ENCODE measurements at regions not wholly inside any gene's neighbourhood (a gene's known extent, or its start where the extent isn't known, plus 50 kb on each side); places are given as distances from the start of the nearest gene placed in this dataset.

DNA sequence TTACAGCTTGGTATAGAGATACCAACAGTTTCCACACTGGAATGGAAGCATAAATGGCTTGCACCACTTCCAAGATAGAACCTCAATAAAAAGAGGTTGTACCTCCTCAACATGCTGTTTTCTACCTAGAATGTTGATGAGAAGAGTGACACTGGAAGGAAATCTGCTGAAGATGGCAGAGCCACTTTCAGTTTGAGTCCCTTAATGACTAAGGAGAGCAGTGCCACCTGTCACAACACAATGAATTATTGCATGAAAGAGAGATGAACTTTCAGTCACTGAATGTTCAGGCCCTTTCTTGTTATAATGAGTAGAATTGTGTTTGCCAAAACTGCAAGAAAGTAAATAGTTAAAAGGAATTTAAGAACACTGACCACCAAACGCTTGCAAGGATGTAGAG is 958.5 kb downstream of the DTWD2 start:
- H3K4me3 Mint-ChIP-seq: no peak overlapping the region
- H3K4me1 Mint-ChIP-seq (ENCODE audit: low read depth): no peaks in the 10 kb centered on the region
- no peak overlapping the region for H3K27ac Mint-ChIP-seq
- DNase-seq (ENCODE audit: low spot score): no peak
- intact Hi-C loops (cut with micrococcal nuclease): no loop called here
- H3K9me3 Mint-ChIP-seq: peaks cover 4% of the 10 kb centered on the region
- no peaks in the 10 kb centered on the region for H3K36me3 Mint-ChIP-seq (ENCODE audit: low read depth)
- H3K27me3 Mint-ChIP-seq (ENCODE audit: insufficient read depth): no peaks in the 10 kb centered on the region

DNA sequence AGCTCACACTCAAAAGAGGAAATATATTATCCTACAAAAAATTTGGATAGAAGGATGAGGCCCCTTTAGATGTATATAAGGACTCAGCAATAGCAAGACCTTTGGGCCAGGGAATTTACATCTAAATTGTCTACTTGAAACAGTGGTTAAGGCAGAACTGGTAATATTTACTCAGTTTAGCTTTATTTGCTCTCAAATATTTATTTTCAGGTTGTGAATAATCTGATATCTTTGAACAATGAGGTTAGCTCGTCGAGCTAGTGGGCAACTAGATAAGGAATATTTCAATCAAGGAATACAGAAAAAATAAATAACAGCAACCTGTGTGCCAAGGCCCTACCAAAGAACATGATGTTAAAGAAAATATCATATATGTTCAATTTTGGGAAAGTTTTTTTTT is 966.3 kb downstream of the DTWD2 start:
- H3K27ac Mint-ChIP-seq: no peak overlapping the region
- H3K4me3 Mint-ChIP-seq: no peak overlapping the region
- no peaks in the 10 kb centered on the region for H3K36me3 Mint-ChIP-seq (ENCODE audit: low read depth)
- H3K9me3 Mint-ChIP-seq: no peaks in the 10 kb centered on the region
- no peak for DNase-seq (ENCODE audit: low spot score)
- H3K27me3 Mint-ChIP-seq (ENCODE audit: insufficient read depth): no peaks in the 10 kb centered on the region
- H3K4me1 Mint-ChIP-seq (ENCODE audit: low read depth): no peaks in the 10 kb centered on the region
- intact Hi-C loops (cut with micrococcal nuclease): no loop called here

DNA sequence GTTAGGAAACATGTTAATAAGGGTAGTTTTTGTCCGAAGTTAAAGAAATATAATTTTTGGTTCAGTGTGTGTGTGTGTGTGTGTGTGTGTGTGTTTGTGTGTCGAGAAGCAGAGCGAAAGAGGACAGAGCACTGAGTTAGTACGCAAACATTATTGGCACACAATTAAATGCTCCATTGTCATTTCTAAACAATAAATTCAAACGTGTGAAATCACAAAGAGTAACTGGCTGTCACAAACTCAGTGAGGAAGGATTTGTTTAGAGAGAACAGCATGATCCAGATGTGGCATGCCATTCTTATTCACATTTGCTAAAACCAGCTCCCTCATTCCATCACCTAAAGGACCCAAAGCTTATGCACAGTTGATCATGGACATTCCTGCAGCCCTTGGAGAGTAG is 970.8 kb downstream of the DTWD2 start:
- no peaks in the 10 kb centered on the region for H3K4me1 Mint-ChIP-seq (ENCODE audit: low read depth)
- no peak overlapping the region for H3K27ac Mint-ChIP-seq
- H3K4me3 Mint-ChIP-seq: no peak overlapping the region
- no peaks in the 10 kb centered on the region for H3K36me3 Mint-ChIP-seq (ENCODE audit: low read depth)
- no peak for DNase-seq (ENCODE audit: low spot score)
- H3K27me3 Mint-ChIP-seq (ENCODE audit: insufficient read depth): no peaks in the 10 kb centered on the region
- no peaks in the 10 kb centered on the region for H3K9me3 Mint-ChIP-seq
- intact Hi-C loops (cut with micrococcal nuclease): no loop called here

- Mint-ChIP-seq H3K27ac (no peak overlapping the region), H3K4me1 (ENCODE audit: low read depth) (no peaks in the 10 kb centered on the region), H3K4me3 (no peak overlapping the region), H3K27me3 (ENCODE audit: insufficient read depth) (no peaks in the 10 kb centered on the region), H3K9me3 (no peaks in the 10 kb centered on the region), H3K36me3 (ENCODE audit: low read depth) (no peaks in the 10 kb centered on the region)
- intact Hi-C loops (cut with micrococcal nuclease): no loop called here
- DNase-seq (ENCODE audit: low spot score): no peak
Observed at GRCh38 chr5:118016396-118016795, 972.0 kb downstream of the DTWD2 start.

- H3K36me3 Mint-ChIP-seq (ENCODE audit: low read depth): no peaks in the 10 kb centered on the region
- intact Hi-C loops (cut with micrococcal nuclease): no loop called here
- no peak overlapping the region for H3K27ac Mint-ChIP-seq
- H3K4me3 Mint-ChIP-seq: no peak overlapping the region
- no peak for DNase-seq (ENCODE audit: low spot score)
- no peaks in the 10 kb centered on the region for H3K4me1 Mint-ChIP-seq (ENCODE audit: low read depth)
- no peaks in the 10 kb centered on the region for H3K27me3 Mint-ChIP-seq (ENCODE audit: insufficient read depth)
- no peaks in the 10 kb centered on the region for H3K9me3 Mint-ChIP-seq
Observed at GRCh38 chr5:118015511-118015910, 972.8 kb downstream of the DTWD2 start.

- Mint-ChIP-seq H3K9me3 (no peaks in the 10 kb centered on the region), H3K36me3 (ENCODE audit: low read depth) (no peaks in the 10 kb centered on the region), H3K4me1 (ENCODE audit: low read depth) (no peaks in the 10 kb centered on the region), H3K27ac (no peak overlapping the region), H3K4me3 (no peak overlapping the region), H3K27me3 (ENCODE audit: insufficient read depth) (no peaks in the 10 kb centered on the region)
- no peak for DNase-seq (ENCODE audit: low spot score)
- intact Hi-C loops (cut with micrococcal nuclease): no loop called here
Observed at GRCh38 chr5:118009741-118010297, 978.5 kb downstream of the DTWD2 start.

- H3K27me3 Mint-ChIP-seq (ENCODE audit: insufficient read depth): no peaks in the 10 kb centered on the region
- intact Hi-C loops (cut with micrococcal nuclease): no loop called here
- H3K9me3 Mint-ChIP-seq: no peaks in the 10 kb centered on the region
- H3K4me3 Mint-ChIP-seq: no peak overlapping the region
- no peak for DNase-seq (ENCODE audit: low spot score)
- H3K36me3 Mint-ChIP-seq (ENCODE audit: low read depth): no peaks in the 10 kb centered on the region
- H3K4me1 Mint-ChIP-seq (ENCODE audit: low read depth): no peaks in the 10 kb centered on the region
- H3K27ac Mint-ChIP-seq: no peak overlapping the region
Observed at GRCh38 chr5:118008779-118009178, 979.6 kb downstream of the DTWD2 start.

- intact Hi-C loops (cut with micrococcal nuclease): no loop called here
- no peaks in the 10 kb centered on the region for H3K4me1 Mint-ChIP-seq (ENCODE audit: low read depth)
- no peaks in the 10 kb centered on the region for H3K27me3 Mint-ChIP-seq (ENCODE audit: insufficient read depth)
- no peak overlapping the region for H3K4me3 Mint-ChIP-seq
- no peak for DNase-seq (ENCODE audit: low spot score)
- H3K9me3 Mint-ChIP-seq: no peaks in the 10 kb centered on the region
- H3K27ac Mint-ChIP-seq: no peak overlapping the region
- H3K36me3 Mint-ChIP-seq (ENCODE audit: low read depth): no peaks in the 10 kb centered on the region
Observed at GRCh38 chr5:118007262-118007661, 981.1 kb downstream of the DTWD2 start.

- no peaks in the 10 kb centered on the region for H3K27me3 Mint-ChIP-seq (ENCODE audit: insufficient read depth)
- H3K9me3 Mint-ChIP-seq: no peaks in the 10 kb centered on the region
- H3K27ac Mint-ChIP-seq: no peak overlapping the region
- H3K36me3 Mint-ChIP-seq (ENCODE audit: low read depth): no peaks in the 10 kb centered on the region
- intact Hi-C loops (cut with micrococcal nuclease): no loop called here
- H3K4me1 Mint-ChIP-seq (ENCODE audit: low read depth): no peaks in the 10 kb centered on the region
- H3K4me3 Mint-ChIP-seq: no peak overlapping the region
- DNase-seq (ENCODE audit: low spot score): no peak
Observed at GRCh38 chr5:118006219-118006618, 982.1 kb downstream of the DTWD2 start.

GRCh38 chr5:117999939-118000549 is 988.3 kb downstream of the DTWD2 start:
- Mint-ChIP-seq H3K36me3 (ENCODE audit: low read depth) (no peaks in the 10 kb centered on the region), H3K9me3 (no peaks in the 10 kb centered on the region)

GRCh38 chr5:117982691-117983090 is 1005.7 kb downstream of the DTWD2 start:
- DNase-seq (ENCODE audit: low spot score): no peak
- Mint-ChIP-seq H3K4me3 (no peak overlapping the region), H3K36me3 (ENCODE audit: low read depth) (no peaks in the 10 kb centered on the region), H3K4me1 (ENCODE audit: low read depth) (no peaks in the 10 kb centered on the region), H3K27ac (no peak overlapping the region), H3K9me3 (no peaks in the 10 kb centered on the region), H3K27me3 (ENCODE audit: insufficient read depth) (no peaks in the 10 kb centered on the region)
- intact Hi-C loops (cut with micrococcal nuclease): no loop called here

More at GRCh38 chr5:117999939-118000549, 988.3 kb downstream of the DTWD2 start:
- intact Hi-C loops (cut with micrococcal nuclease): no loop called here
- no peaks in the 10 kb centered on the region for H3K4me1 Mint-ChIP-seq (ENCODE audit: low read depth)
- no peak for DNase-seq (ENCODE audit: low spot score)
- no peak overlapping the region for H3K27ac Mint-ChIP-seq
- no peak overlapping the region for H3K4me3 Mint-ChIP-seq
- H3K27me3 Mint-ChIP-seq (ENCODE audit: insufficient read depth): no peaks in the 10 kb centered on the region

- H3K4me3 Mint-ChIP-seq: no peak overlapping the region
Observed at GRCh38 chr5:117973785-117974184, 1014.6 kb downstream of the DTWD2 start.

GRCh38 chr5:117955831-117956230 is 1032.5 kb downstream of the DTWD2 start:
- H3K4me1 Mint-ChIP-seq (ENCODE audit: low read depth): no peaks in the 10 kb centered on the region
- intact Hi-C loops (cut with micrococcal nuclease): no loop called here
- peaks cover 11% of the 10 kb centered on the region for H3K9me3 Mint-ChIP-seq
- H3K4me3 Mint-ChIP-seq: no peak overlapping the region
- H3K27ac Mint-ChIP-seq: no peak overlapping the region
- no peak for DNase-seq (ENCODE audit: low spot score)
- no peaks in the 10 kb centered on the region for H3K27me3 Mint-ChIP-seq (ENCODE audit: insufficient read depth)
- no peaks in the 10 kb centered on the region for H3K36me3 Mint-ChIP-seq (ENCODE audit: low read depth)

More at GRCh38 chr5:117973785-117974184, 1014.6 kb downstream of the DTWD2 start:
- no peaks in the 10 kb centered on the region for H3K9me3 Mint-ChIP-seq
- no peaks in the 10 kb centered on the region for H3K27me3 Mint-ChIP-seq (ENCODE audit: insufficient read depth)
- intact Hi-C loops (cut with micrococcal nuclease): no loop called here
- H3K36me3 Mint-ChIP-seq (ENCODE audit: low read depth): no peaks in the 10 kb centered on the region
- no peaks in the 10 kb centered on the region for H3K4me1 Mint-ChIP-seq (ENCODE audit: low read depth)
- DNase-seq (ENCODE audit: low spot score): no peak
- no peak overlapping the region for H3K27ac Mint-ChIP-seq

DNA sequence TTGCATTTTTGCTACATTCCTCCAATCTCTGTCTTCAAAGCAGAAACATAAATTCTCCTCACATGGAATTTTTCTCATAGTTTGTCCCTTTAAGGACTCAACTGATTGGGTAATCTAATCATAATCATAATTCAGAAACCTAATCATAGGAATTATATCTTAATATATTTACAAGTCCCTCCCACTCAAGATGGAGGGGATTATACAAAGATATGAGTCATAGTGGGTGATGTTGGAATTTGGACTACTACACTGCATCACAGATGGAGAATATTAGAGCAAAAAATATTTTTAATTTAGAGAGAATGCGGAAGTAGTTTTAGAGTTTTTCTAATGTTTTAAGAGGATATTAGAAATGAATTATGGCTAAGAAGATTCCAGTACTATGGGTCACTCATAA is 1034.0 kb downstream of the DTWD2 start:
- Mint-ChIP-seq H3K4me1 (ENCODE audit: low read depth) (no peaks in the 10 kb centered on the region), H3K4me3 (no peak overlapping the region), H3K36me3 (ENCODE audit: low read depth) (no peaks in the 10 kb centered on the region), H3K9me3 (peaks cover 11% of the 10 kb centered on the region), H3K27ac (no peak overlapping the region), H3K27me3 (ENCODE audit: insufficient read depth) (no peaks in the 10 kb centered on the region)
- intact Hi-C loops (cut with micrococcal nuclease): no loop called here
- no peak for DNase-seq (ENCODE audit: low spot score)
